ENCODE measurements at regions not wholly inside any gene's neighbourhood (a gene's known extent, or its start where the extent isn't known, plus 50 kb on each side); places are given as distances from the start of the nearest gene placed in this dataset.

- Mint-ChIP-seq H3K4me1 (no peaks in the 10 kb centered on the region), H3K9me3 (peaks cover 6 to 8% of the 10 kb centered on the region in 2 donors), H3K27me3 (ENCODE audit: low read depth in 2 of 2) (no peaks in the 10 kb centered on the region), H3K27ac (no peak overlapping the region), H3K36me3 (no peaks in the 10 kb centered on the region), H3K4me3 (no peak overlapping the region)
- DNase-seq (no peak), ATAC-seq (no peak)
- Histone ChIP-seq H3K9me3 (ENCODE audit: control insufficient read depth, insufficient read depth, low read length) (no peaks in the 10 kb centered on the region), H3K4me3 (ENCODE audit: low read length) (no peak overlapping the region), H3K27ac (ENCODE audit: low read length) (no peak overlapping the region), H3K4me1 (ENCODE audit: control insufficient read depth, insufficient read depth, low read length) (no peaks in the 10 kb centered on the region), H3K36me3 (ENCODE audit: control insufficient read depth, insufficient read depth, low read length) (no peaks in the 10 kb centered on the region), H3K27me3 (ENCODE audit: control insufficient read depth, insufficient read depth, low read length) (no peaks in the 10 kb centered on the region)
- no CpG with 5 or more reads among the region's 2 CpGs for WGBS (ENCODE audit: insufficient coverage)
- intact Hi-C loops (cut with micrococcal nuclease), result no loop called here
- TF ChIP-seq CTCF (IDR thresholded peaks at IDR 0.05), result no peak
Observed at GRCh38 chr2:122117371-122117770, 361.9 kb downstream of the TSN start.

GRCh38 chr2:122129399-122129798, 373.9 kb downstream of the TSN start:
- ATAC-seq (no peak), DNase-seq (no peak)
- no peaks in the 10 kb centered on the region for H3K4me1 ChIP-seq (ENCODE audit: control insufficient read depth, insufficient read depth, low read length)
- peaks cover 46% of the 10 kb centered on the region for H3K36me3 Mint-ChIP-seq
- no peak overlapping the region for H3K4me3 Mint-ChIP-seq
- no peaks in the 10 kb centered on the region for H3K27me3 ChIP-seq (ENCODE audit: control insufficient read depth, insufficient read depth, low read length)
- H3K9me3 ChIP-seq (ENCODE audit: control insufficient read depth, insufficient read depth, low read length), result peaks cover 21% of the 10 kb centered on the region
- H3K27me3 Mint-ChIP-seq (ENCODE audit: low read depth in 2 of 2), result no peaks in the 10 kb centered on the region
- H3K27ac Mint-ChIP-seq, result no peak overlapping the region
- H3K4me3 ChIP-seq (ENCODE audit: low read length), result no peak overlapping the region
- H3K27ac ChIP-seq (ENCODE audit: low read length), result no peak overlapping the region
- intact Hi-C loops (cut with micrococcal nuclease), result no loop called here
- no peaks in the 10 kb centered on the region for H3K36me3 ChIP-seq (ENCODE audit: control insufficient read depth, insufficient read depth, low read length)
- no peaks in the 10 kb centered on the region for H3K4me1 Mint-ChIP-seq
- peaks cover 13 to 28% of the 10 kb centered on the region in 2 donors for H3K9me3 Mint-ChIP-seq
- TF ChIP-seq CTCF (IDR thresholded peaks at IDR 0.05), result no peak
- 78% methylated on average over 1 of the region's 1 CpG for WGBS (ENCODE audit: insufficient coverage)

GRCh38 chr2:122132147-122132691, 376.8 kb downstream of the TSN start:
- H3K27ac ChIP-seq (ENCODE audit: low read length), result no peak overlapping the region
- DNase-seq (no peak), ATAC-seq (no peak)
- H3K27me3 Mint-ChIP-seq (ENCODE audit: low read depth in 2 of 2), result no peaks in the 10 kb centered on the region
- peaks cover 5 to 20% of the 10 kb centered on the region in 2 donors for H3K9me3 Mint-ChIP-seq
- H3K9me3 ChIP-seq (ENCODE audit: control insufficient read depth, insufficient read depth, low read length), result peaks cover 15% of the 10 kb centered on the region
- no peak for TF ChIP-seq CTCF (IDR thresholded peaks at IDR 0.05)
- H3K4me3 ChIP-seq (ENCODE audit: low read length), result no peak overlapping the region
- no peak overlapping the region for H3K27ac Mint-ChIP-seq
- intact Hi-C loops (cut with micrococcal nuclease), result no loop called here
- H3K36me3 Mint-ChIP-seq, result peaks cover 34% of the 10 kb centered on the region
- H3K27me3 ChIP-seq (ENCODE audit: control insufficient read depth, insufficient read depth, low read length), result no peaks in the 10 kb centered on the region
- H3K36me3 ChIP-seq (ENCODE audit: control insufficient read depth, insufficient read depth, low read length), result no peaks in the 10 kb centered on the region
- 75% methylated on average over 2 of the region's 2 CpGs for WGBS (ENCODE audit: insufficient coverage)
- no peaks in the 10 kb centered on the region for H3K4me1 Mint-ChIP-seq
- no peak overlapping the region for H3K4me3 Mint-ChIP-seq
- no peaks in the 10 kb centered on the region for H3K4me1 ChIP-seq (ENCODE audit: control insufficient read depth, insufficient read depth, low read length)

All from natural killer cell (primary cell).